K562 (cell line): ENCODE measurements at regions not wholly inside any gene's neighbourhood (a gene's known extent, or its start where the extent isn't known, plus 50 kb on each side); places are given as distances from the start of the nearest gene placed in this dataset.

Source experiments
- ATAC-seq: fragments of 200-7000 bp; cut with Tn5 transposase; 3 replicates; pipeline ENCODE4 v1.9.1; 2020; ENCODE audit warnings: moderate library complexity
- BruUV-seq: library from RNA; stranded (reverse); fragments of 400-500 nt; replicated peaks from 2 replicates; lab custom pipeline; 2021; lab: Mats Ljungman, UMichigan
- CTCF ChIA-PET: fragments of 300-600 bp; formaldehyde crosslinking; extraction: SDS; loops from one replicate; lab custom pipeline; 2021; ENCODE audit warnings: low intra/inter-chr PET ratio; lab: Yijun Ruan, JAX
- POLR2A ChIA-PET: fragments of 300-600, 350-650 bp; sonication (Branson Sonifier 250); formaldehyde crosslinking; extraction: SDS; loops from one replicate; lab custom pipeline; 2021; ENCODE audit warnings: antibody characterized with exemption, inconsistent platforms; lab: Yijun Ruan, JAX
- DNase-seq, 4 experiments: peaks; one replicate each; pipeline versions ENCODE4 v3.0.0 to v3.0.0-alpha.2; 2011 to 2018; ENCODE audit warnings: low spot score in 3 of 4, mixed read lengths in 3 of 4; ENCODE audit errors: extremely low read depth in 1 of 4
- FAIRE-seq: peaks from 2 replicates; lab custom pipeline; 2011; peaks lifted over from hg19 to GRCh38; lab: Jason Lieb, UNC
- H2AFZ ChIP-seq: 2 replicates; pipeline ENCODE4 v1.6.0; 2011; ENCODE audit warnings: low read depth, low read length, control low read depth, inconsistent platforms
- H3K27ac ChIP-seq: fragments of 200-600 bp; 3 replicates; pipeline ENCODE4 v1.8.0; 2011; ENCODE audit warnings: low read depth, mild to moderate bottlenecking, control low read depth, inconsistent platforms, low read length, moderate library complexity, mixed read lengths; ENCODE audit errors: extremely low read depth
- H3K27me3 ChIP-seq, 2 experiments: fragments of 300-600 bp in 1 of 2; 2 replicates in 1 of 2; 3 replicates in 1 of 2; pipeline versions ENCODE4 v1.6.0 to v1.8.0; 2011; ENCODE audit warnings: inconsistent platforms in 2 of 2, low read length in 2 of 2, mild to moderate bottlenecking in 1 of 2, mixed read lengths in 1 of 2, moderate library complexity in 1 of 2; ENCODE audit not compliant: control insufficient read depth in 2 of 2, insufficient read depth in 2 of 2
- H3K36me3 ChIP-seq: fragments of 300-600 bp; 3 replicates; pipeline ENCODE4 v1.8.0; 2011; ENCODE audit warnings: mild to moderate bottlenecking, low read length, inconsistent platforms; ENCODE audit not compliant: control insufficient read depth, insufficient read depth
- H3K4me1 ChIP-seq, 2 experiments: fragments of 200-600 bp in 1 of 2; replicated peaks in 1 of 2; 2 replicates in 1 of 2; 3 replicates in 1 of 2; pipeline versions ENCODE4 v1.5.1 to v1.8.0; 2011; ENCODE audit warnings: inconsistent platforms in 2 of 2, low read length in 2 of 2, mild to moderate bottlenecking in 1 of 2, mixed read lengths in 1 of 2, moderate library complexity in 1 of 2; ENCODE audit not compliant: control insufficient read depth in 2 of 2, insufficient read depth in 2 of 2
- H3K4me2 ChIP-seq: 2 replicates; pipeline ENCODE4 v1.6.1; 2011; ENCODE audit warnings: low read length, control low read depth, inconsistent platforms, mixed read lengths; ENCODE audit not compliant: insufficient read depth
- H3K4me3 ChIP-seq: fragments of 200-600 bp; sonication (generic), shearing (Covaris generic); 2 replicates; pipeline ENCODE4 v1.5.1; 2016; ENCODE audit warnings: control low read depth, inconsistent platforms
- H3K79me2 ChIP-seq: fragments of 200-600 bp; 3 replicates; pipeline ENCODE4 v1.8.0; 2011; ENCODE audit warnings: low read length, inconsistent platforms; ENCODE audit not compliant: control insufficient read depth, insufficient read depth
- H3K9ac ChIP-seq, 2 experiments: 2 replicates each; pipeline versions ENCODE4 v1.6.0 to v1.6.1; 2011; ENCODE audit warnings: low read depth in 2 of 2, low read length in 2 of 2, control low read depth in 1 of 2, inconsistent platforms in 1 of 2, mild to moderate bottlenecking in 1 of 2, mixed read lengths in 1 of 2; ENCODE audit not compliant: insufficient read depth in 1 of 2
- H3K9me1 ChIP-seq: one replicate; pipeline ENCODE4 v1.6.0; 2011; ENCODE audit warnings: inconsistent platforms, mild to moderate bottlenecking, low read length, moderate library complexity; ENCODE audit not compliant: control insufficient read depth, insufficient read depth
- H3K9me3 ChIP-seq: replicated peaks from 2 replicates; pipeline ENCODE4 v1.5.1; 2011; ENCODE audit warnings: low read depth, low read length, inconsistent platforms; ENCODE audit not compliant: control insufficient read depth, insufficient read depth
- H4K20me1 ChIP-seq: replicated peaks from 2 replicates; pipeline ENCODE4 v1.6.1; 2011; ENCODE audit warnings: low read length, inconsistent platforms, mixed read lengths; ENCODE audit not compliant: control insufficient read depth, insufficient read depth
- SAP30 ChIP-seq: fragments of 200-600 bp; sonication (generic); IDR thresholded peaks from 2 replicates; pipeline ENCODE4 v1.6.1; 2012; ENCODE audit warnings: borderline replicate concordance, low read depth, mild to moderate bottlenecking, moderate library complexity, low read length, control low read depth, inconsistent platforms; ENCODE audit not compliant: insufficient read depth, poor library complexity, severe bottlenecking
- SPI1 ChIP-seq: IDR thresholded peaks from 2 replicates; pipeline ENCODE4 v1.6.1; 2011; ENCODE audit warnings: low read depth, low read length, control low read depth, borderline replicate concordance
- ZNF217 ChIP-seq: sonication (generic); formaldehyde crosslinking; IDR thresholded peaks from 2 replicates; pipeline ENCODE4 v1.8.0; 2022; ENCODE audit warnings: mild to moderate bottlenecking, missing genetic modification reagents
- WGBS: fragments of 100-300 bp; shearing (Covaris generic); methylation state at CpG from one replicate; pipeline ENCODE4 v1.1.6; 2016; ENCODE audit warnings: low coverage, mixed read lengths; ENCODE audit not compliant: insufficient coverage; ENCODE audit errors: missing lambda C conversion rate; 5-methylcytosine and 5-hydroxymethylcytosine counted together
- in situ Hi-C: fragments of 300-500 bp; cut with MboI; formaldehyde crosslinking; loops from 4 replicates; pipeline ENCODE4 v1.15.0; 2018; ENCODE audit warnings: inconsistent platforms, mixed read lengths
- intact Hi-C: fragments of 100-400 bp; cut with micrococcal nuclease; formaldehyde crosslinking; loops from 2 replicates; pipeline ENCODE4 v1.14.2; 2022
- TF ChIP-seq, protein P1 (sequence below): sonication (generic); formaldehyde crosslinking; IDR thresholded peaks from 2 replicates; pipeline ENCODE4 v1.8.0; 2022; ENCODE audit warnings: mild to moderate bottlenecking, missing genetic modification reagents

DNA sequence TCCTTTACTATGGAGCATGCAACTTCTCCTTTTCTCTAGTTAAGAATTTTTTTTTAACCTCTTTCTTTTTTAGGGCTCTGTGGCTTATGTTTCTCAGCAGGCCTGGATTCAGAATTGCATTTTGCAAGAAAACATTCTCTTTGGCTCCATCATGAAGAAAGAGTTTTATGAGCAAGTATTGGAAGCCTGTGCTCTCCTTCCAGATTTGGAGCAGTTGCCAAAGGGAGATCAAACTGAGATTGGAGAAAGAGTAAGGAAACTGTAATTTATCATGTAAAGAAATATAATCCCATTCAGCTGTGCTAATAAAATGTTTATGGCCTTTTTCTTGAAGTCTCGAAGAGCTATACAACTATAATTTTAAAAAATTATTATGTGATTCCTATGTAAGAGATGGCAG is 70.1 kb downstream of the HSPA13 start (continued):
- TF ChIP-seq, protein P1, sequence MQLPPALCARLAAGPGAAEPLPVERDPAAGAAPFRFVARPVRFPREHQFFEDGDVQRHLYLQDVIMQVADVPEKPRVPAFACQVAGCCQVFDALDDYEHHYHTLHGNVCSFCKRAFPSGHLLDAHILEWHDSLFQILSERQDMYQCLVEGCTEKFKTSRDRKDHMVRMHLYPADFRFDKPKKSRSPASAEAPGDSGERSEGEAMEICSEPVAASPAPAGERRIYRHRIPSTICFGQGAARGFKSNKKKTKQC (CRISPR knock-in tag) = no peak
- no peak for TF ChIP-seq ZNF217

DNA sequence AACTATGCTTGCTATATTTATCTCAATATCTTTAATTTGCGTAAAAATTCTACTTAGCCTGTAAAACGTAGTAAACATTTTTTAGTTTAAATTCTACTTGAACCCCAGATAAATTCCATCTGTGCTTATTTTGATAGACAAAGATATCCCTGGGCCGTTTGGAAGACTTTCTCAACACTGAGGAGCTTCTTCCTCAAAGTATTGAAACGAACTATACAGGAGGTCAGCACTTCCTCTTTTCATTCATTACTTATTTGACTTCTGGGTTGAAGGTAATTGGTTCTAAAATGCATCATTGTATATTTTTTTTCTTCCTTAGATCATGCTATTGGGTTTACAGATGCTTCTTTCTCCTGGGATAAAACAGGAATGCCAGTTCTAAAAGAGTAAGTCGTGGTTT is 74.7 kb downstream of the HSPA13 start:
- POLR2A ChIA-PET = no interaction called here
- H4K20me1 ChIP-seq = no peaks in the 10 kb centered on the region
- H3K4me3 ChIP-seq = no peak overlapping the region
- CTCF ChIA-PET = no interaction called here
- in situ Hi-C loops = no loop called here
- no peaks in the 10 kb centered on the region for H3K9me1 ChIP-seq
- no peak overlapping the region for H2AFZ ChIP-seq
- no peak overlapping the region for H3K9ac ChIP-seq
- DNase-seq (no peak), FAIRE-seq (no peak)
- 21% methylated on average over 5 of the region's 5 CpGs for WGBS
- H3K4me2 ChIP-seq = no peak overlapping the region
- no peaks in the 10 kb centered on the region for H3K9me3 ChIP-seq
- intact Hi-C loops = loop anchor here (5.0 to 10.0 kb wide), 3 partner anchors 77 to 557 kb away; partner anchors contain the start of gene HSPA13
- no peaks in the 10 kb centered on the region for H3K36me3 ChIP-seq
- BruUV-seq = no TSS peak
- H3K79me2 ChIP-seq = no peaks in the 10 kb centered on the region
- H3K27ac ChIP-seq = no peak overlapping the region
- no peaks in the 10 kb centered on the region for H3K4me1 ChIP-seq
- H3K27me3 ChIP-seq = no peaks in the 10 kb centered on the region
- TF ChIP-seq SAP30 = no peak
- TF ChIP-seq SPI1 = peak; percentile 99
- TF ChIP-seq, all 486 proteins: peak for 1
- ATAC-seq = no peak
